ENCODE measurements at regions not wholly inside any gene's neighbourhood (a gene's known extent, or its start where the extent isn't known, plus 50 kb on each side); places are given as distances from the start of the nearest gene placed in this dataset.

- WGBS (ENCODE audit: insufficient coverage, insufficient replicate concordance, low lambda C conversion rate, missing lambda C conversion rate): 14% methylated on average over 2 of the region's 2 CpGs
- no TSS peak for BruUV-seq (replicated peaks)
- FAIRE-seq (no peak), ATAC-seq (no peak), DNase-seq (ENCODE audit: low read depth, low spot score) (no peak)
- POLR2A ChIA-PET: no interaction called here
- CTCF ChIA-PET: interaction anchor here (0.7 to 3.5 kb wide), 5 partner anchors 8 to 443 kb away, joined by 3 to 19 read pairs (median 3); no protein-coding TSS in a partner anchor
- RAD21 ChIA-PET (ENCODE audit: unreplicated experiment): no interaction called here
- Histone ChIP-seq H3K36me3 (ENCODE audit: control insufficient read depth in 2 of 2, insufficient read depth in 2 of 2, low read length in 1 of 2) (no peaks in the 10 kb centered on the region), H4K20me1 (ENCODE audit: control insufficient read depth, insufficient read depth) (no peaks in the 10 kb centered on the region), H3K9ac (ENCODE audit: control insufficient read depth, insufficient read depth, low read length) (no peak overlapping the region), H3K9me3 (replicated peaks; ENCODE audit: control insufficient read depth, insufficient read depth, low read length) (no peaks in the 10 kb centered on the region), H3K79me2 (ENCODE audit: control insufficient read depth, insufficient read depth, low read length) (no peaks in the 10 kb centered on the region), H3K4me1 (ENCODE audit: control insufficient read depth, insufficient read depth, low read length) (no peaks in the 10 kb centered on the region), H3K27me3 (replicated peaks in 1 of 2; ENCODE audit: control insufficient read depth in 2 of 2, insufficient read depth in 2 of 2, low read length in 1 of 2) (no peaks in the 10 kb centered on the region), H2AFZ (ENCODE audit: control insufficient read depth, low read depth, low read length) (no peak overlapping the region), H3K4me3 (no peak overlapping the region), H3K27ac (ENCODE audit: control insufficient read depth, insufficient read depth) (no peak overlapping the region), H3K4me2 (ENCODE audit: control insufficient read depth, insufficient read depth) (no peak overlapping the region)
- in situ Hi-C loops (cut with MboI) (no loop called here), intact Hi-C loops (cut with micrococcal nuclease; ENCODE audit: unreplicated experiment) (loop anchor here (5.0 kb wide), 1 partner anchor 153 kb away; no protein-coding TSS in a partner anchor)
- SMC1A ChIA-PET (ENCODE audit: uncharacterized antibody, unreplicated experiment): interaction anchor here (0.6 to 1.6 kb wide), 6 partner anchors 8 to 443 kb away, joined by 3 to 4 read pairs (median 4); no protein-coding TSS in a partner anchor
- TF ChIP-seq ESRRA (IDR thresholded peaks at IDR 0.05; ENCODE audit: low read length): no peak
- no peak for TF ChIP-seq E2F8 (IDR thresholded peaks at IDR 0.05; ENCODE audit: low read depth, partially characterized antibody)
- no peak for TF ChIP-seq MYB (IDR thresholded peaks at IDR 0.05; ENCODE audit: borderline replicate concordance, low read depth, low read length)
- no peak for TF ChIP-seq REST (IDR thresholded peaks at IDR 0.05; ENCODE audit: low read depth, low read length)
- no peak for TF ChIP-seq BCL3 (IDR thresholded peaks at IDR 0.05; ENCODE audit: borderline replicate concordance, insufficient read depth, low read depth, low read length, poor library complexity, severe bottlenecking)
- no peak for TF ChIP-seq ZBED1 (IDR thresholded peaks at IDR 0.05; ENCODE audit: borderline replicate concordance)
- TF ChIP-seq MEF2B (IDR thresholded peaks at IDR 0.05; ENCODE audit: partially characterized antibody, poor library complexity, severe bottlenecking): no peak
- no peak for TF ChIP-seq POLR2AphosphoS5 (IDR thresholded peaks at IDR 0.05; ENCODE audit: low read length)
- TF ChIP-seq NR2C2 (IDR thresholded peaks at IDR 0.05; ENCODE audit: borderline replicate concordance, control insufficient read depth, insufficient read length, low read depth): no peak
- no peak for TF ChIP-seq ZNF384 (IDR thresholded peaks at IDR 0.05; ENCODE audit: borderline replicate concordance, low read depth, low read length)
- TF ChIP-seq IRF4 (IDR thresholded peaks at IDR 0.05; ENCODE audit: low read depth, low read length): no peak
- TF ChIP-seq ZNF24 (IDR thresholded peaks at IDR 0.05): no peak
- no peak for TF ChIP-seq CEBPZ (IDR thresholded peaks at IDR 0.05; ENCODE audit: low read depth, low read length)
Observed at GRCh38 chr5:82794876-82795275, 282.3 kb downstream of the TMEM167A start.

All from GM12878 (cell line).